HCT116 (cell line): ENCODE measurements at regions not wholly inside any gene's neighbourhood (a gene's known extent, or its start where the extent isn't known, plus 50 kb on each side); places are given as distances from the start of the nearest gene placed in this dataset.
"Not testable (repeated sequence)": the region's sequence is repeated elsewhere in the genome, so short reads cannot be mapped to it uniquely, and the experiment has no call there.

ENCODE experiments used
- CTCF ChIP-seq, 3 experiments: fragments of 200-600 bp in 1 of 3; sonication (generic) in 1 of 3; IDR thresholded peaks in 2 of 3; conservative IDR thresholded peaks in 1 of 3; 2 replicates each; pipeline ENCODE4 v1.5.1; 2012 to 2017; ENCODE audit warnings: low read depth in 2 of 3, low read length in 2 of 3, antibody characterized with exemption in 1 of 3, borderline replicate concordance in 1 of 3, control low read depth in 1 of 3, mild to moderate bottlenecking in 1 of 3, mixed read lengths in 1 of 3, mixed run types in 1 of 3, moderate library complexity in 1 of 3; ENCODE audit not compliant: insufficient read depth in 1 of 3
- POLR2A ChIP-seq: IDR thresholded peaks from 2 replicates; pipeline ENCODE4 v1.7.0; 2011; ENCODE audit warnings: borderline replicate concordance; ENCODE audit not compliant: insufficient read depth, insufficient read length; ENCODE audit errors: extremely low read depth

GRCh38 chr1:146399225-146399624, 170.4 kb upstream of the NOTCH2NLA start:
- not testable (repeated sequence) for TF ChIP-seq CTCF (IDR thresholded peaks at IDR 0.05 in 2 of 3, conservative IDR thresholded peaks at IDR 0.05 in 1 of 3; ENCODE audit: borderline replicate concordance in 1 of 3, insufficient read depth in 1 of 3, low read depth in 2 of 3, low read length in 2 of 3); POLR2A
